Smooth muscle cell (in vitro differentiated cells): ENCODE measurements at regions not wholly inside any gene's neighbourhood (a gene's known extent, or its start where the extent isn't known, plus 50 kb on each side); places are given as distances from the start of the nearest gene placed in this dataset.

Experiments
- DNase-seq: peaks from one replicate; lab custom pipeline; 2025; ENCODE audit not compliant: unreplicated experiment; lab: John Stamatoyannopoulos, UW
- H2AFZ ChIP-seq: fragments of 200-600 bp; sonication (generic); 2 replicates; pipeline ENCODE4 v1.6.0; 2016; ENCODE audit warnings: antibody characterized with exemption, low read depth, mild to moderate bottlenecking
- H3F3A ChIP-seq: fragments of 200-600 bp; sonication (generic); 2 replicates; pipeline ENCODE4 v1.6.0; 2017; ENCODE audit warnings: antibody characterized with exemption, low read depth
- H3K27ac ChIP-seq: fragments of 200-600 bp; sonication (generic); 2 replicates; pipeline ENCODE4 v1.5.1; 2016; ENCODE audit warnings: low read depth, mild to moderate bottlenecking
- H3K27me3 ChIP-seq: fragments of 200-600 bp; sonication (generic); 2 replicates; pipeline ENCODE4 v1.6.1; 2016; ENCODE audit warnings: low read depth, mild to moderate bottlenecking
- H3K36me3 ChIP-seq: fragments of 200-600 bp; sonication (generic); 2 replicates; pipeline ENCODE4 v1.5.1; 2016; ENCODE audit warnings: low read depth
- H3K4me1 ChIP-seq: fragments of 200-600 bp; sonication (generic); 2 replicates; pipeline ENCODE4 v1.5.1; 2016; ENCODE audit warnings: low read depth
- H3K4me2 ChIP-seq: fragments of 200-600 bp; sonication (generic); 2 replicates; pipeline ENCODE4 v1.6.0; 2016; ENCODE audit warnings: mild to moderate bottlenecking
- H3K4me3 ChIP-seq: fragments of 200-600 bp; sonication (generic); 2 replicates; pipeline ENCODE4 v1.5.1; 2016; ENCODE audit warnings: mild to moderate bottlenecking
- H3K79me2 ChIP-seq: fragments of 200-600 bp; sonication (generic); 2 replicates; pipeline ENCODE4 v1.6.0; 2016; ENCODE audit warnings: low read depth, mild to moderate bottlenecking
- H3K9ac ChIP-seq: fragments of 200-600 bp; sonication (generic); 2 replicates; pipeline ENCODE4 v1.6.0; 2016; ENCODE audit warnings: low read depth
- H3K9me3 ChIP-seq: fragments of 200-600 bp; sonication (generic); replicated peaks from 2 replicates; pipeline ENCODE4 v1.5.1; 2016; ENCODE audit warnings: low read depth
- H4K20me1 ChIP-seq: fragments of 200-600 bp; sonication (generic); 2 replicates; pipeline ENCODE4 v1.6.0; 2016; ENCODE audit warnings: low read depth
- WGBS: methylation state at CpG from one replicate; pipeline ENCODE4 v1.1.7; 2016; ENCODE audit warnings: low lambda C conversion rate; 5-methylcytosine and 5-hydroxymethylcytosine counted together
- TF ChIP-seq, protein P1 (sequence below): fragments of 200-600 bp; sonication (generic); IDR thresholded peaks from 2 replicates; pipeline ENCODE4 v1.5.1; 2017; ENCODE audit warnings: borderline replicate concordance, mild to moderate bottlenecking, antibody characterized with exemption; ENCODE audit not compliant: insufficient read depth, poor library complexity, severe bottlenecking

DNA sequence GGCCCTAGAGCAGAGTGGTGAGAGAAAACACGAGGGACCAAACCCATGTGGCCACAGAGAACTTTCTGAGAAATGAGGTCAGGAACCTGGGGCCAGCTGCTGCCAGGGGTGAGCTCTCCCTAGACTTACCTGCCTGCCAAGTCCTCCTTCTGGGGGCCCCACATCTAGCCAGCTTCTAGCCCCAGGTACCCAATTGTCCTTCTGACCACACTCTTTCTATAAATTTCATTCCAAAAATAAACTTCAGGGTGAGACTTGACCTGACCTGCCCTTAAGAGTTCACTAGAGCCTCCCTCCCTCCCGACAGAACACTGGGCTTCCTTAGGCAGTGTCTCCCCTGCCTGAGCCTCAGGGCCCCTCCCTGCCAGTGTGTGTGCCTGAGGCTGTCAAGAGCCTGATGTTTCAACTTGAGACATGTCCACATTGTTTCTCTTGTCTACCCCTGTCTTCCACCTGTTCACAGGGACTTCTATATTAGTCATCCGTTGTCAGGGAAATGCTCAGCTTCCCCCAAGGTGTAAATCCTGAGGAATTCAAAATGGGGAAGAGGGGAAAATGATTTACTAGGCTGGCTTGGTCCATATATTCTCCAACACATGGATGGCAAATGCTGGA lies 312.8 kb upstream of the TLE3 start:
- no peak for DNase-seq
- WGBS, result 65% methylated on average over 3 of the region's 3 CpGs
- TF ChIP-seq, protein P1, sequence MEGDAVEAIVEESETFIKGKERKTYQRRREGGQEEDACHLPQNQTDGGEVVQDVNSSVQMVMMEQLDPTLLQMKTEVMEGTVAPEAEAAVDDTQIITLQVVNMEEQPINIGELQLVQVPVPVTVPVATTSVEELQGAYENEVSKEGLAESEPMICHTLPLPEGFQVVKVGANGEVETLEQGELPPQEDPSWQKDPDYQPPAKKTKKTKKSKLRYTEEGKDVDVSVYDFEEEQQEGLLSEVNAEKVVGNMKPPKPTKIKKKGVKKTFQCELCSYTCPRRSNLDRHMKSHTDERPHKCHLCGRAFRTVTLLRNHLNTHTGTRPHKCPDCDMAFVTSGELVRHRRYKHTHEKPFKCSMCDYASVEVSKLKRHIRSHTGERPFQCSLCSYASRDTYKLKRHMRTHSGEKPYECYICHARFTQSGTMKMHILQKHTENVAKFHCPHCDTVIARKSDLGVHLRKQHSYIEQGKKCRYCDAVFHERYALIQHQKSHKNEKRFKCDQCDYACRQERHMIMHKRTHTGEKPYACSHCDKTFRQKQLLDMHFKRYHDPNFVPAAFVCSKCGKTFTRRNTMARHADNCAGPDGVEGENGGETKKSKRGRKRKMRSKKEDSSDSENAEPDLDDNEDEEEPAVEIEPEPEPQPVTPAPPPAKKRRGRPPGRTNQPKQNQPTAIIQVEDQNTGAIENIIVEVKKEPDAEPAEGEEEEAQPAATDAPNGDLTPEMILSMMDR, result no peak
- no peaks in the 10 kb centered on the region for H3F3A ChIP-seq
- H3K4me3 ChIP-seq, result no peak overlapping the region
- H2AFZ ChIP-seq, result no peak overlapping the region
- no peaks in the 10 kb centered on the region for H3K4me1 ChIP-seq
- H3K79me2 ChIP-seq, result no peaks in the 10 kb centered on the region
- H3K27ac ChIP-seq, result no peak overlapping the region
- H3K36me3 ChIP-seq, result no peaks in the 10 kb centered on the region
- no peak overlapping the region for H3K9ac ChIP-seq
- no peaks in the 10 kb centered on the region for H3K27me3 ChIP-seq
- H3K4me2 ChIP-seq, result no peak overlapping the region
- no peaks in the 10 kb centered on the region for H3K9me3 ChIP-seq
- no peaks in the 10 kb centered on the region for H4K20me1 ChIP-seq

DNA sequence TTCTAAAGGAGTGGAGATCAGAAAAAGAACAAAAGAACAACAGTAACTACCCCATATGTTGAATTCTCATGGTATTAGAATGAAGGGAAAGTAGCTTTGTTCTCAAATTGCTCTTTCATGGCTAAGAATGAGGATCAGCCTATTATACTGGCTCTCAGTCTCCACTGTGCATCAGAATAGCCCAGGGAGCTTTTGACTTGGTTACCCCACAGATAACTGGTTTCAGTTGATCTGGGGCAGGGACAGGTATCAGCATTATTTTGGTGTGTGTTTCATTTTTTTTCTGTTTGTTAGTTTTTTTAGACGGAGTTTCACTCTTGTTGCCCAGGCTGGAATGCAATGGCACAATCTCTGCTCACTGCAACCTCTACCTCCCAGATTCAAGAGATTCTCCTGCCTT lies 311.7 kb upstream of the TLE3 start:
- no peak overlapping the region for H3K4me3 ChIP-seq
- H3K36me3 ChIP-seq, result no peaks in the 10 kb centered on the region
- DNase-seq, result no peak
- no peaks in the 10 kb centered on the region for H3K9me3 ChIP-seq
- no peaks in the 10 kb centered on the region for H3F3A ChIP-seq
- H4K20me1 ChIP-seq, result no peaks in the 10 kb centered on the region
- H3K4me1 ChIP-seq, result no peaks in the 10 kb centered on the region
- TF ChIP-seq, protein P1, result no peak
- no peak overlapping the region for H3K27ac ChIP-seq
- no peaks in the 10 kb centered on the region for H3K27me3 ChIP-seq
- no peak overlapping the region for H2AFZ ChIP-seq
- WGBS, result 89% methylated on average over 1 of the region's 1 CpG
- H3K4me2 ChIP-seq, result no peak overlapping the region
- no peaks in the 10 kb centered on the region for H3K79me2 ChIP-seq
- no peak overlapping the region for H3K9ac ChIP-seq

DNA sequence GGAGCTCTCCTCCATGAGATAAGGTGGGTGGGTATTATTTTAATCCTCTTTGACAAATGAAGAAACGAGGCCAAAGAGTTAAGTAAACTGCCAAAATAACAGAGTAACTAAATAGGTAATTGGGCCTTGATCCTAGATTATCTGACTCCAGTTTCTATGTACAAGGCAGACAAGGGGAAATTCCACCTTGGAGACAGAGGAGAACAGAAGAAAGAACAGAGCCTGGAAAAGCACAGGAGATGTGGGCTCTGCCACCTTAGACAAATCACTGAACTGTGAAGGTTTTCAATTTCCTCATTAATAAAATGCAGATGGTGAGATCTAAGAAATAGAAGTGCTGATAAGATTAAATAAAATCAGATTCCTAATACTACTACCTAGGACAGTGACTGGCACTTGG lies 310.2 kb upstream of the TLE3 start:
- Histone ChIP-seq H3K36me3 (no peaks in the 10 kb centered on the region), H3K4me1 (no peaks in the 10 kb centered on the region), H3K79me2 (no peaks in the 10 kb centered on the region), H4K20me1 (no peaks in the 10 kb centered on the region), H2AFZ (no peak overlapping the region), H3K4me3 (no peak overlapping the region), H3K27me3 (no peaks in the 10 kb centered on the region), H3K27ac (no peak overlapping the region), H3K9me3 (no peaks in the 10 kb centered on the region), H3K9ac (no peak overlapping the region), H3F3A (no peaks in the 10 kb centered on the region), H3K4me2 (no peak overlapping the region)
- DNase-seq, result no peak
- 93% methylated on average over 1 of the region's 1 CpG for WGBS
- TF ChIP-seq, protein P1, result no peak

DNA sequence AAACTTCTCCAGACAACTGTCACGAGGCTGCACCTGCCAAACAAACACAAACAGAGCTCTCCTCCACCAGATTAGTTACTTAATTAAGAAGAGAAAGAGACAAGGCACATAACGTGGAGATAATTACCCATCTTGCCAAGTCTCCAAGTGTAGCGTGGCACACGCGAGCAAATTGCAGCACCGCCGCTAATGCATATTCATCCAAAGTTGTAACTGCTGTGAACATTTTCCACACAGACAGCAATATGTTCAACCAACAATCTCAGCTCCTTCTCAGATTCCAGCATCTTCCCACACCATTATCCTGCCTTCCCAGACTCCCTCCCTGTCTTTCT lies 309.6 kb upstream of the TLE3 start:
- Histone ChIP-seq H3K9me3 (no peaks in the 10 kb centered on the region), H3K27ac (no peak overlapping the region), H4K20me1 (no peaks in the 10 kb centered on the region), H3K4me3 (no peak overlapping the region), H2AFZ (no peak overlapping the region), H3K4me1 (no peaks in the 10 kb centered on the region), H3K9ac (no peak overlapping the region), H3K27me3 (no peaks in the 10 kb centered on the region), H3F3A (no peaks in the 10 kb centered on the region), H3K79me2 (no peaks in the 10 kb centered on the region), H3K36me3 (no peaks in the 10 kb centered on the region), H3K4me2 (no peak overlapping the region)
- DNase-seq, result no peak
- TF ChIP-seq, protein P1, result no peak
- WGBS, result 70% methylated on average over 7 of the region's 7 CpGs
